HG03354 (cell line): ENCODE measurements at regions not wholly inside any gene's neighbourhood (a gene's known extent, or its start where the extent isn't known, plus 50 kb on each side); places are given as distances from the start of the nearest gene placed in this dataset.
"Not testable (repeated sequence)": the region's sequence is repeated elsewhere in the genome, so short reads cannot be mapped to it uniquely, and the experiment has no call there.

ENCODE experiments used
- ATAC-seq: cut with Tn5 transposase; IDR thresholded peaks from one replicate; pipeline ENCODE4 v1.9.1; 2021; ENCODE audit warnings: mild to moderate bottlenecking; ENCODE audit not compliant: unreplicated experiment, poor library complexity, severe bottlenecking

GRCh38 chr20:41694796-41695195, 76.6 kb upstream of the CHD6 start:
- no peak for ATAC-seq

GRCh38 chr20:41693136-41693979, 75.2 kb upstream of the CHD6 start:
- ATAC-seq: peak; percentile 89

GRCh38 chr20:41692479-41693135, 74.4 kb upstream of the CHD6 start:
- peak; percentile 56 for ATAC-seq

- ATAC-seq: no peak
Observed at GRCh38 chr20:41691443-41691842, 73.3 kb upstream of the CHD6 start.

- no peak for ATAC-seq
Observed at GRCh38 chr20:41690702-41691101, 72.5 kb upstream of the CHD6 start.

GRCh38 chr20:41686961-41687360, 68.8 kb upstream of the CHD6 start:
- ATAC-seq: no peak

GRCh38 chr20:41685145-41685544, 67.0 kb upstream of the CHD6 start:
- not testable (repeated sequence) for ATAC-seq

- no peak for ATAC-seq
Observed at GRCh38 chr20:41678799-41679198, 60.6 kb upstream of the CHD6 start.

GRCh38 chr20:41672282-41672681, 54.1 kb upstream of the CHD6 start:
- no peak for ATAC-seq

- no peak for ATAC-seq
Observed at GRCh38 chr20:41671143-41671542, 53.0 kb upstream of the CHD6 start.

- ATAC-seq: no peak
Observed at GRCh38 chr20:41670631-41671030, 52.5 kb upstream of the CHD6 start.

GRCh38 chr20:41669708-41670263, 51.6 kb upstream of the CHD6 start:
- no peak for ATAC-seq

GRCh38 chr20:41668057-41668749, 50.0 kb upstream of the CHD6 start:
- no peak for ATAC-seq
